ENCODE measurements at regions not wholly inside any gene's neighbourhood (a gene's known extent, or its start where the extent isn't known, plus 50 kb on each side); places are given as distances from the start of the nearest gene placed in this dataset.

DNA sequence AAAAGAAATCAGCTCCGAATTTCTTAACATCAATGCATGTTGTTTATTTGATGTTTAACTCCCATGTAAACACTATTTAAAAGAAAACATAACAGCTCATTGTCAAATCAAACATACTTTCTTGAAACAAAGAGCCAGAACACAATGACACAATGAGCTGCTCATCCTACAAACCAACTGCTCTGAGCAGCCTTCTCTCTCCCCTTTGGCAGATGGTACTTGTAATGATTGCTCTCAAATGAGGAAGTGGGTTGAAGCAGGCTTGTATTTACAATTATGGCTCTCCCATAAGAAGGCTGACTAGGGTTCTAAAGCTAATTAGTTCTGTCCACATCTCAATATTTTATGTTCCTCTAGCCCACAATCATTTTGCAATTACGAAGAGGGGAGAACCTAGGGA, 637.8 kb upstream of the ADGRL3 start:
- TF ChIP-seq POLR2A (IDR thresholded peaks at IDR 0.05; ENCODE audit: low read length) = no peak
- TF ChIP-seq GATA1 (IDR thresholded peaks at IDR 0.05; ENCODE audit: low read depth, low read length) = no peak

Measured in erythroblast (primary cell).